ENCODE measurements at regions not wholly inside any gene's neighbourhood (a gene's known extent, or its start where the extent isn't known, plus 50 kb on each side); places are given as distances from the start of the nearest gene placed in this dataset.
"Not testable (repeated sequence)": the region's sequence is repeated elsewhere in the genome, so short reads cannot be mapped to it uniquely, and the experiment has no call there.

GRCh38 chr2:78261454-78261853, 739.3 kb upstream of the LRRTM4 start:
- FAIRE-seq (no peak), DNase-seq (ENCODE audit: low spot score in 2 of 2) (no peak)

DNA sequence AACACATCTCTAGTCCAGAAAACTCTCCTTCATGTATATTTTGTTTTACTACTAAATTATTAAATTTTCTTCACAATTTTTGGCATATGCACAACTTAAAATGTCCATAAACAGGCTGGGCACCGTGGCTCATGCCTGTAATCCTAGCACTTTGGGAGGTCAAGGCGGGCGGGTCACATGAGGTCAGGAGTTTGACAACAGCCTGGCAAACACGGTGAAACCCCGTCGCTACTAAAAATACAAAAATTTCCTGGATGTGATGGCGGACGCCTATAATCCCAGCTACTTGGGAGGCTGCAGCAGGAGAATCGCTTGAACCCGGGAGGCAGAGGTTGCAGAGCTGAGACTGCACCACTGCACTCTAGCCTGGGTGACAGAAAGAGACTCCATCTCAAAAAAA, 739.9 kb upstream of the LRRTM4 start:
- DNase-seq (ENCODE audit: low spot score in 2 of 2); FAIRE-seq: not testable (repeated sequence)

DNA sequence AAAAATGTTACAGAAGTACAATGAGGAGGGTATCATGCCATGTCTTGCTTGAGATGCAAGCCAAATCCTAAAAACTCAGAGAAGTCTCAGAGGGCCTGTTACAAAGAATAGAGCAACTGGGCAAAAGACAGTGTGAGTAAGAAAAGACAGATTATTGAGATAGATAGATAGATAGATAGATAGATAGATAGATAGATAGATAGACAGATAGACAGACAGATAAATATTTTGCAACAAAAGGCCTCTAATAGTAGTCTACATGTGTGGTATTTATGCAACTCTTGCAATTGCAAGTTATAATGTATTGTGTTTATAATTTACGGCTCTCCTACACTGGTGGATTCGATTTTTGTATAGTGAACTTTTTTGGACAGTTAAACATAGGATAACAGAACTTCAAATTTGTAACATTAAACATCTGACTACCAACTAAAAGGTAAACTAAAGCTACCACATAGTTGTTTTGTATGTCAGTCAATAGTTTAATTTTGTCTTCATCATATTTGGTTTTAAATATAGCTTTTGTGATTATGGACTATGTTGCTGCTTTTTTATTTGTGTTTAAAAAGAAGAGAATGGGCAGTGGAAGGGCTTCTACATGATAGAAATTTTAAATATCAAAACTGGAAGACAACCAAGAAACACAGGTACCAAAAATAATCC, 740.7 kb upstream of the LRRTM4 start:
- FAIRE-seq = peak; percentile 37
- no peak for DNase-seq (ENCODE audit: low spot score in 2 of 2)

DNA sequence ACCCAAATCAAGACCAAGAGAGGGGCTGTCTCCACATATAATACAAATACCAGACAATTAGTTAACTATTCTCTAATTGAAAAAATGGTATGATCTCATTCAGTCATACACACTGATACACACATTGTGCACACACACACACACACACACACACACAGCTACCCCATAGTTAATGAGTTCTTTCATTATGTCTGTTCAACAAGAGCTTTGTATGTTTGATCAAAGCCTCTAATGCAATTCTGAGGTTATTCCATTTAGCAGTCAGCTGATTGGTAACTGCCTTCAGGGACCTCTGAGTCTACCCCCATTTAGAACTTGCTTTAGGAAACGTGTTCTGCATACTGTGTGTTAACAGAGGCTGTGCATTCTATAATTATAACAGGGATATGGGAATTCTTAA, 741.4 kb upstream of the LRRTM4 start:
- DNase-seq (ENCODE audit: low spot score in 2 of 2) = no peak
- peak; percentile 90 for FAIRE-seq

DNA sequence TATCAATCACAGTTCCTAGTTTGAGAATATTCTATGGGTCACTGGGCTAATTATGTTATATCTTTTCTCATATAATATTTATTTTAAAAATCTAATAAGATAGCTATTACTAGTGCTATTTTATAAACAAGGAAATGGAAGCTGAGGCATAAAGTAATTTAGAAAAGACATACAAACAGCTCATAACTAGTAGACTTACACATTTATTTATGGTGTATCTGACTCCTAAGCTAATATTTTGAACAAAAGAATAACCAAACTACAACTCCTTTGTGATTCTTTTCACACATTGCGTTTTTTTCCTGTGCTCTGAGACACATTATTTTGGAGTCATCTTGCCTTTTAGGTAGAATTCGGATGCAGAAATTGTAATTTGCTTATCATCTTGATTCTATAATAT, 742.0 kb upstream of the LRRTM4 start:
- FAIRE-seq (no peak), DNase-seq (ENCODE audit: low spot score in 2 of 2) (no peak)

- DNase-seq (ENCODE audit: low spot score in 2 of 2) = no peak
- FAIRE-seq = no peak
Measured at GRCh38 chr2:78281164-78281563, 744.3 kb upstream of the REG3G start.

- DNase-seq (ENCODE audit: low spot score in 2 of 2) (no peak), FAIRE-seq (peak; percentile 43)
Measured at GRCh38 chr2:78290581-78291214, 734.8 kb upstream of the REG3G start.

DNA sequence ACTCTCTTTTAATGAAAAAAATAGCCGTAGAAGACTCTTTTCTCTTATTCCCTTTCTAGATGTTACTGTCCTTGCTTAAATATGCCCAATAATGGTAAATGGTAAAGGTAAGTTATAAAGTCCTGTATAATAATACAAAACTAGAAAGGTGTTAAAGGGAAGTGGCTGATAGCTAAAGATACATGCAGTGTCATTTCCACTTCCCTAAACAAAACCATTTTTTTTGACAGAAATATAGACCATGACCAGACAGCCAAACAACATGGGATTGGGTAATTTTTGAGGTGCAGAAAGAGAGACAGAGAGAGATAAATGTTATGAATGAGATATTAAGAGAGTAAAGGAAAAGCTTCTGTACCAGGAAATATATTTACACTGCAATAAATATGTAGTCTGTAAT, 731.7 kb upstream of the REG3G start:
- DNase-seq (ENCODE audit: low spot score in 2 of 2) (no peak), FAIRE-seq (no peak)

DNA sequence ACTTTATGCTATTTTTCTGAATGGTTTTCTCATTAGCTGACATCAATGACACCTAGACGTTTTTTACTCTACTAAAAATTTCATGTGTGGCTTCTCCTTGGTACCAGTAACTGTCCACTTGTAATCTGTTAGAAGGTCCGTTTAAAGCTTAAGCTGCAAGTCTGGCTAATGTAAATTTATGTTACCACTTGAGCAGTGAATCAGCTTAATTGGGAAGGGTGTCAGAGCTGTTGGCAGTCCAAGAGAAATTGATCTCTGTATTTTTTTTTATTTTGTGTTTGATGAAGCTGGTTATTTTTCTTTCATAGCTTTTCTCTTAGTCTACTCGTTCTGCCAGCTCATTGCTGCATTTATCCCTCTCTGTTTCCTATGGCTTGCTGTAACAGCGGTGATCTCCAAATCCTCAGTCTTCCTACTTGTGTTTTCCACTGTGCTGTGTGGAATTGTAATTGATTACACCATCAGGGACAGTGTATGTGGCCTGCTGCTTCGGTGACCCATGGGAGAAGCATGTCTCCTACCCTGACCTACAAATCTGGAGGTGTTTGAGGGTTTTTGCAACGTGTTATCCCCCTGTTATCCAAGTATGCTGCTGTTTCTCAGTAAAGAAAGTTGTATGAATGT, 724.2 kb upstream of the REG3G start:
- DNase-seq (ENCODE audit: low spot score in 2 of 2) (no peak), FAIRE-seq (no peak)

DNA sequence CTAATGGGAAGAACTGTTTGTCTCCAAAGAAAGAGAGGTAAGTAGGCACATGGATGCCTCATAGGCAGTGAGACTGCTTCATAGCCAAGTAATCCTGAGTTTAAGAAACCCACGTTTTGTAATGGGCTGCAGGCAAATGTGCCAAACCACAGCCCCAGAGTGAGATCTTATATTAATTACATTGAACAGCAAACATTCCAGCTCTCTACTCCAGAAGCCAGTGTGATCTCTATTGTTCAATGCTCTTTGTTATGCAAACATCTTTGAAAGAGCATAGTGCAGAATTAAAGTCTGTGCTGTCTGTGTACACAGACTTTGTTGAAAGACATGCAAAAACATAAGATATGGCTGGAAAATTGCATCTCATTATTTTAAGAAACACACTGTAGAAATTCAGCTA, 720.8 kb upstream of the REG3G start:
- FAIRE-seq (no peak), DNase-seq (ENCODE audit: low spot score in 2 of 2) (no peak)

- DNase-seq (ENCODE audit: low spot score in 2 of 2) (no peak), FAIRE-seq (no peak)
Measured at GRCh38 chr2:78309460-78309859, 716.0 kb upstream of the REG3G start.

- no peak for DNase-seq (ENCODE audit: low spot score in 2 of 2)
- FAIRE-seq = no peak
Measured at GRCh38 chr2:78315368-78315767, 710.1 kb upstream of the REG3G start.

- FAIRE-seq (no peak), DNase-seq (ENCODE audit: low spot score in 2 of 2) (no peak)
Measured at GRCh38 chr2:78318275-78318674, 707.2 kb upstream of the REG3G start.

DNA sequence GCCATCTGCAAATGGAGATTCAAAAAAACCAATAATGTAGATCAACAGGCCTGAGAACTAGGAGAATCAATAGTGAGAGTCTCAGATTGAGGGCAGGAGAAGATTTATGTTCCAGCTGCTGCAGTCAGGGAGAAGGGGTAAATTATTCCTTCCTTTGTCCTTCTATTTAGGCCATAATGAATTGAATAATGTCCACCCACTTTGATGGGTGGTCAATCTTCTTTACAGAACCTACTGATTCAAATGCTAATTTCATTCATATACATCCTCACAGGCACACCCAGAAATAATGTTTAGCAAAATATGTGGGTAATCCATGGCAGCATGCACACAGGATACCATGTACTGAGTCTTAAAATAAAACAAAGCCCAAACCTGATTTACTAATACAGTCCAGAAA, 695.3 kb upstream of the REG3G start:
- DNase-seq (ENCODE audit: low spot score in 2 of 2) = no peak
- no peak for FAIRE-seq

- FAIRE-seq (peak; percentile 60), DNase-seq (ENCODE audit: low spot score in 2 of 2) (no peak)
Measured at GRCh38 chr2:78351208-78351607, 674.3 kb upstream of the REG3G start.

GRCh38 chr2:78353168-78353567, 672.3 kb upstream of the REG3G start:
- FAIRE-seq (no peak), DNase-seq (ENCODE audit: low spot score in 2 of 2) (no peak)

GRCh38 chr2:78355967-78356366, 669.5 kb upstream of the REG3G start:
- FAIRE-seq = no peak

DNA sequence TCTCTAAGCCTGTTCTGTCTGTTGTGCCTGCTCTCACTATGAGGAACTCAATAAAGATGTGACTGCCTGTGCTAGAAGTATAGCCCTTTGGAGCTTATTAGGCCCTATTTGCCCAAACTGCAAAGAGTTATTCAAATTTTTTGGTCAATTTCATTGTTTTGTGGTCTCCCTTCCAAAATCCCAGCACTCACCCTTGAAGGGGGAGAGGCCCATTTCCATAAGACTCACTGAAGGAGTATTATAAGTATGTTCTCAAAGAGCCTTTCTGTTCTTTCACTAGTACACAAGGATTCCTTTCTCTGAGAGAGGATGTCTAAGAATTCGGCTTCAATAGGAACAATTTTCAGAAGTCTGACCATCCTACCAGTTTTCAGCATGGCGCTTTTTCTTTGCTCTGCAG, 641.9 kb upstream of the REG3G start:
- no peak for DNase-seq (ENCODE audit: low spot score in 2 of 2)
- no peak for FAIRE-seq

More at GRCh38 chr2:78355967-78356366, 669.5 kb upstream of the REG3G start:
- DNase-seq (ENCODE audit: low spot score in 2 of 2) = no peak

DNA sequence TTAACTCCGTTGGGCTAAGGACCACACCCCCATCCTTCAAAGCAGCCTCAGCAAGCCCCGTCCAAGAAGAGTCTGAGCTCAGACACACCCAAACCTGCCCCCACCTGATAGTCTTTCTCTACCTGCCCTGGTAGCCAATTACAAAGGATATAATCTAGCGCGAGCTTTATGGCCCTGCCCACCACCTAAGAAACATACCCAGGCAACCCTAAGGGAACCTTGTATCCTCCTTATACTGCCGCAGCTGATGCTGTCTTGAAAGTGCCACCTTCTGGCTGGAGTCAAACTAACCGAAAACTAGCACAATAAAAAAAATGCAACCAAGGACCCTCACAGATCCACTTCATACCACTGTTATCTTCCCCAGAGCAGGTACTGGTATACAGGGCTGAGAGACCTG, 628.3 kb upstream of the REG3G start:
- FAIRE-seq (no peak), DNase-seq (ENCODE audit: low spot score in 2 of 2) (no peak)

DNA sequence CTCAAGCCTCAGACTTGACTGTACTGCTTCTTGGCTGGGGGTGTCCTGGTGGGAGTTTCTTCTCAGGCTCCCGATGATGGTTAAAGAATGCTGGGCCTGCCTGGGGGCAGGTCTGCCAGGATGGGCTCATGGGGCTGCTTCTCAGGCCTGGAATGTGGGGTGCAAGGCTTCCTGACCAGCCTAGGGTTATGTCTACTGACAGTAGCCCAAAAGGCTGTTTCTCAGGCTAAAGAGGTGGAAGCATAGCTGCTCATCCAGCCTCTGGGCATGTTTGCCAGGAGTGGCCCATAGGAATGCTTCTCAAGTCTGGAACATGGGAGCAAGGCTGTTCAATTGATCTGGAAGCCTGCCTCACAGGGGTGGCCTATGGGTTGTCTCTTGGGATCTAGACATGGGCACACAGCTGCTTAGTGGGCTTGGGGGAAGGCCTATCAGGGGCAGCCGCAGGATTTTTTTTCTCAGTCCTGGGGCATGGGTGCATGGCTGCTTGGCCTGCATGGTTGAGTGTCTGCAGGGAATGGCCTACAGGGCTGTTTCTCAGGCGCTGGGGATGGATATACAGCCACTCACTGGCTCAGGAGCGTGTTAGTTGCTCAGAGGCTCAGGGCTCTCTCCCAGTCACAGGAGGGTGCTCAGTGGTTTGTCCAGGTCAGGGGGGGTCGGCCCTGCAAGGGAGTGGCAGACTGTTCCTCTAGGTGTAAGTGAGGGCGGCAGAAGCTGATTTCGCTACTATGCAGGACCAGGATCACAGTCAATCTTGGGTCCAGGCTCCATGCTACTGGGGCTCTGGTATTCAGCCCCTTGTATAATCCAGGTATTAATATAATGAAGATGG, 617.3 kb upstream of the REG3G start:
- FAIRE-seq (no peak), DNase-seq (ENCODE audit: low spot score in 2 of 2) (no peak)

- DNase-seq (ENCODE audit: low spot score in 2 of 2) = no peak
Measured at GRCh38 chr2:78408795-78409118, 616.7 kb upstream of the REG3G start.

More at GRCh38 chr2:78408795-78409118, 616.7 kb upstream of the REG3G start:
- no peak for FAIRE-seq
